Omental fat pad (tissue), 3 donors: ENCODE measurements at regions not wholly inside any gene's neighbourhood (a gene's known extent, or its start where the extent isn't known, plus 50 kb on each side); places are given as distances from the start of the nearest gene placed in this dataset.

Source experiments
- ATAC-seq: fragments of 150-250 bp; one replicate; pipeline ENCODE4 v1.9.1; 2016; ENCODE audit warnings: mild to moderate bottlenecking, moderate library complexity; ENCODE audit not compliant: low FRiP score
- DNase-seq: peaks from one replicate; pipeline ENCODE4 v3.0.0-alpha.2; 2019; ENCODE audit warnings: low spot score
- TF ChIP-seq, protein P1 (sequence below), 3 donors: fragments of 450-650 bp; IDR thresholded peaks; one replicate each; pipeline ENCODE4 v1.5.1; 2016 to 2017; ENCODE audit warnings: antibody characterized with exemption in 3 of 3, mild to moderate bottlenecking in 3 of 3, moderate library complexity in 2 of 3

DNA sequence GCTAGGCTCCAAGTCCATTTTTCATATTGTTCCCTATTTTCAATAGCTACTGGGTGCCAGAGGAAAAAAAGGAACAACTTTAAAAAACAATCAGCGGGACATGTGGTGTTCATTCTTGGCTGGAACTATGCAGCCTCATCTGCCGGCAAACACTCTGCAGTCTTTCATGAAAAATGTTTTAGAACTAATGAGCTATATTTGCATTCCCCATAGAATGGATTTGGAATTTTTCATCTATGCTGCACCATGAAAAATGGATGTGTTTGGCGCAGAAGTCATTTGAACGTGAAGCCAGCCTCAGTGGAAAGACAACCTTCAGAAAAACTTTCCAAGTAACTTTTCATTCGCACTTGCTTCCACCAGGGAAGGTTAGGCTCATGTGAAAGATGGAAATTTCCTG lies 270.5 kb downstream of the SKAP2 start:
- ATAC-seq, result no peak
- DNase-seq, result no peak
- TF ChIP-seq, protein P1, sequence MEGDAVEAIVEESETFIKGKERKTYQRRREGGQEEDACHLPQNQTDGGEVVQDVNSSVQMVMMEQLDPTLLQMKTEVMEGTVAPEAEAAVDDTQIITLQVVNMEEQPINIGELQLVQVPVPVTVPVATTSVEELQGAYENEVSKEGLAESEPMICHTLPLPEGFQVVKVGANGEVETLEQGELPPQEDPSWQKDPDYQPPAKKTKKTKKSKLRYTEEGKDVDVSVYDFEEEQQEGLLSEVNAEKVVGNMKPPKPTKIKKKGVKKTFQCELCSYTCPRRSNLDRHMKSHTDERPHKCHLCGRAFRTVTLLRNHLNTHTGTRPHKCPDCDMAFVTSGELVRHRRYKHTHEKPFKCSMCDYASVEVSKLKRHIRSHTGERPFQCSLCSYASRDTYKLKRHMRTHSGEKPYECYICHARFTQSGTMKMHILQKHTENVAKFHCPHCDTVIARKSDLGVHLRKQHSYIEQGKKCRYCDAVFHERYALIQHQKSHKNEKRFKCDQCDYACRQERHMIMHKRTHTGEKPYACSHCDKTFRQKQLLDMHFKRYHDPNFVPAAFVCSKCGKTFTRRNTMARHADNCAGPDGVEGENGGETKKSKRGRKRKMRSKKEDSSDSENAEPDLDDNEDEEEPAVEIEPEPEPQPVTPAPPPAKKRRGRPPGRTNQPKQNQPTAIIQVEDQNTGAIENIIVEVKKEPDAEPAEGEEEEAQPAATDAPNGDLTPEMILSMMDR (IDR thresholded peaks at IDR 0.05), result no peak

DNA sequence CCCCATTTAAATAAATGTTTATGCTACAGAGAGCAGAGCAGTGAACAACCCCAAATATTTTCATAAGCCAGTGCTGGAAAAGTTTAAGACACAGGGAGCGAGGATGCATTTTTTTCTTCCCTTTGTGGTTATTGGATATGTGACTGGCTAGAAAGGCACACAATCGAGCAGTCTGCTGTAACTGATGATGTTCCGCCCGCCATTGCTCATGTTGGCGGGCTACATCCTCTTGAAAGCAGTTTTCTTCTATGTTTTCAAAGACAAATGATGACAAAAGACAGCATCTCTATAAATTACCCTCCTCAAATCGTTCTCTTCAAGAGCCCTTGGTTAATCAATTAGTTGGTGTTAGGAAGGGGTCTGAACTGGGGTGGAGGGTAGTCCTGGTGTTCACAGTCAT lies 269.8 kb downstream of the SKAP2 start:
- TF ChIP-seq, protein P1 (IDR thresholded peaks at IDR 0.05), result no peak
- ATAC-seq (no peak), DNase-seq (no peak)

DNA sequence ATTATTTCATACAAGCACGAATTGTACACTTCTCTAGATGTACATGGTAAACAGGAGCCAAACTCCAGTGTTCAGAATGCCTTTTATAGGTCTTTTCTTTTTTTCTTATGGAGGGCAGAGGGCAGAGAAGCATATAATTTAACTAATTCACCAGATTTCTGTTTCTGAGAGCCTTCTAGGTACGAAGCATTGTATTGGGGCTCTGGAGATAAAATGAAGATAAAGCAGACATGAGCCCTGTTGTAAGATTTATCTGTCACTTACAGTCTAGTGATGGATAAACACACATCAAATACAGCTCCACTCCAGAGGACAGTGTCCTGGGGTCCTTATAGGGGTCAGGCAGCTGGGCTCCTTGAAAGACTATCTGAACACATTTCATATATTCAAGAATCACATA lies 265.5 kb downstream of the SKAP2 start:
- TF ChIP-seq, protein P1 (IDR thresholded peaks at IDR 0.05), result no peak
- ATAC-seq (no peak), DNase-seq (no peak)

DNA sequence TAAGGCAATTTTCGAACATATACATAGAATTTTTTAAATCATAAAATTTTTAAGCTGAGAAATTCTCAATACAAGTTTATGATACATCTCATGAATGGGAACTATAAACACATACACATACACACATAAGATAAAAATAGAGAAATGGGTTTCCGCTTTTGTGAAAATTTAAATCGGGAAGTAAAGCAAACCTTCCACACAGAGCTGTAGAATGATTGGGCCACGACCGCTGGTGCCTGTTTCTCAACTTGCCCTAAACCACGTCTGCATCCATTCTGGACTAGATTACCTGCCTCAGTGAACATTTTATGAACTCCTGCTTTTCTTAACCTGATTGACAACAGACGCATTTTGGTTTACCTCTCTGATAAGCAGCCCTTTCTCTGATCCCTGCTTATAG lies 264.4 kb downstream of the SKAP2 start:
- TF ChIP-seq, protein P1 (IDR thresholded peaks at IDR 0.05), result no peak
- ATAC-seq, result no peak

DNA sequence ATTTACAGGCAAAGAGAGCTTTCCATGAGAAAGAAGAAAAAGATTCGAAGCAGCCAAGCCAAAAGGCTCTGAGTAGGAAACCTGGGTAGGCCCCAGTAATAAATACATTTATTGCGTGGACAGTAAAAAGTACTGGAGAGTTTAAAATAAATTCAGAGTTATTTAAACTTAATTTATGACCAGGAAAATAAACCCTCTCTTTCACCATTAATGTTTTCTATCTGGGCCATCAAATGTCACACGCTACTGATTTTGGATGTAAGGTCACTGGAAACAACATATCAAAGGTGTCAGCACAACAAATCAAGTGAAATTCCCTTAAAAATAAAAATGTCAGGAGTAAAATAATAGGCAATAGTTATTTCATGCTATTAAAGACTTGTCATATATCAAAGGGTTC lies 264.0 kb downstream of the SKAP2 start:
- TF ChIP-seq, protein P1 (IDR thresholded peaks at IDR 0.05), result no peak
- ATAC-seq (no peak), DNase-seq (no peak)

More for the DNA sequence above, 264.4 kb downstream of the SKAP2 start:
- DNase-seq, result no peak

DNA sequence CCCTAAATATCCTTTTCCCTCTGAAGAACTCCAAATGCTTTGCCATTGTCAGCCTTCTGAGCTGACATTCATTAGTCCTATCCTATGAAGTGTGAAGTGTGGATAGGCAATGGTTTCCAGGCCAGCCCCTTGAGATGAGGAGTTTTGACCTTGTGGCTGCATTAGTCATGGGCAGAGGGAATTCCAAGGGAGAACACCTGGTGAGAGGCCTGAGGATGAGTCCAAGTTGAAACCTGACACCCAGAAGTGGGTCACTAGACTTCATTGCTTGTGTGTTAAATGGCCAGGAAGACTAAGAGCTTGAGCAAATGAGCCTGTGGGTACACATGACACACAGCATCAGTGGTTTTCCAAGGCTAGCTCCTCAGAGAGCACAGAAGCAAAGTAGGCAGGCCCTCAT lies 260.8 kb downstream of the SKAP2 start:
- no peak for DNase-seq
- ATAC-seq, result peak; percentile 44
- TF ChIP-seq, protein P1 (IDR thresholded peaks at IDR 0.05), result no peak

DNA sequence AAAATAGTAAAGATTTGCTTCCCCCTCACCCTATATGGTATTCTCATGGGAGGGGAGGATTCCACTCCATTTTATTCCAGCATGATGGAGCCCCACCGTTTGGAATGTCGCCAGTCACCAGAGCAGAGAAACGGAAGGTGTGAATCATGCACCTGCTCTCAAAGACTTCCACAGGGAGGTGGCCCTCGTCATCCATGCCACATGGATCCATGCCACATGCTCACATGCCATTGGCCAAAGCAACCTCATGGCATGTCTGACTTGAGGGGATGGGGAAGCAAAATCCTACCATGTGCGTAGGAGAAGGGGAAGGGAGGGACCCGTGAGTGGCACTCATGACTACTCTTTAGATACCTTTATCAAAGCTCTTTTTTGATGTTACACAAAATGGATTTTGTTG lies 256.0 kb downstream of the SKAP2 start:
- DNase-seq (no peak), ATAC-seq (no peak)
- TF ChIP-seq, protein P1 (IDR thresholded peaks at IDR 0.05), result no peak
